Esophagus (tissue), 2 donors: ENCODE measurements at regions not wholly inside any gene's neighbourhood (a gene's known extent, or its start where the extent isn't known, plus 50 kb on each side); places are given as distances from the start of the nearest gene placed in this dataset.

Experiments used
- H3K27ac ChIP-seq, 2 donors: one replicate each; pipeline ENCODE4 v1.5.1; 2013; ENCODE audit warnings: low read depth in 2 of 2, mild to moderate bottlenecking in 2 of 2, inconsistent platforms in 1 of 2, low read length in 1 of 2, moderate library complexity in 1 of 2
- H3K27me3 ChIP-seq, 2 donors: one replicate each; pipeline ENCODE4 v1.6.1; 2013; ENCODE audit warnings: low read length in 2 of 2, control low read depth in 1 of 2, mild to moderate bottlenecking in 1 of 2; ENCODE audit not compliant: insufficient read depth in 2 of 2, control insufficient read depth in 1 of 2
- H3K36me3 ChIP-seq, 2 donors: one replicate each; pipeline ENCODE4 v1.6.1; 2013; ENCODE audit warnings: low read length in 1 of 2; ENCODE audit not compliant: control insufficient read depth in 2 of 2, insufficient read depth in 2 of 2
- H3K4me1 ChIP-seq, 2 donors: one replicate each; pipeline ENCODE4 v1.6.1; 2013; ENCODE audit warnings: low read length in 1 of 2; ENCODE audit not compliant: control insufficient read depth in 2 of 2, insufficient read depth in 2 of 2
- H3K4me3 ChIP-seq, 2 donors: one replicate each; pipeline ENCODE4 v1.5.1; 2013; ENCODE audit warnings: low read length in 2 of 2, mild to moderate bottlenecking in 2 of 2, low read depth in 1 of 2, moderate library complexity in 1 of 2
- H3K9me3 ChIP-seq, 2 donors: one replicate each; pipeline ENCODE4 v1.6.1; 2013; ENCODE audit warnings: mild to moderate bottlenecking in 2 of 2, low read depth in 1 of 2, low read length in 1 of 2, moderate library complexity in 1 of 2; ENCODE audit not compliant: control insufficient read depth in 2 of 2, insufficient read depth in 1 of 2
- WGBS, 2 donors: extraction: QIAGEN DNeasy Blood & Tissue Kit; methylation state at CpG; one replicate each; pipeline ENCODE4 v1.1.7; 2013; 5-methylcytosine and 5-hydroxymethylcytosine counted together
- donor health status: healthy with polysubstance abuse.
- donor health status: Bipolar disorder and iron deficiency.

DNA sequence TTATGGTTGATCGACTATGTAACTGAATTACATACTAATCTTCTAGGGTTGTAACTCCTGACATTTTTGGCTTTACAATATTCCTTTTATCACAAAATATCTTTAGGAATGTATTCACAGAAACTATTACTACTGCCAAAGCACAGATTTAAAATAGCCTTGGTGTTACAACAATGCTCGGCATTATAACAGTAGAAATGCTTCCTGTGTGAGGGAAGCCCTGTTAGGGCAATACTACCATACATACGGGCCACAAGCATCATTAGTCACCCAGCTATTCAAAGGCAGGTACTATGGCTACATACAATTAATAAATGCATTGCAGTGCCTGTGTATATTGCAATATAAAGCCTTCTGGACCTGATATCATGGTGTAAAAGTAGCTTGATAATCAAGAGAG lies 517.8 kb downstream of the C12orf50 start:
- Histone ChIP-seq H3K36me3 (no peaks in the 10 kb centered on the region), H3K9me3 (no peaks in the 10 kb centered on the region), H3K27me3 (no peaks in the 10 kb centered on the region), H3K27ac (no peak overlapping the region), H3K4me3 (no peak overlapping the region), H3K4me1 (no peaks in the 10 kb centered on the region)
- WGBS, 2 donors, result 28 to 47% methylated on average over 3 of the region's 3 CpGs

- H3K9me3 ChIP-seq, result no peaks in the 10 kb centered on the region
- H3K4me3 ChIP-seq, result no peak overlapping the region
- H3K36me3 ChIP-seq, result no peaks in the 10 kb centered on the region
- no peaks in the 10 kb centered on the region for H3K4me1 ChIP-seq
- no peaks in the 10 kb centered on the region for H3K27me3 ChIP-seq
- no peak overlapping the region for H3K27ac ChIP-seq
These were observed 519.9 kb downstream of the C12orf50 start for GRCh38 chr12:87509237-87509820.

DNA sequence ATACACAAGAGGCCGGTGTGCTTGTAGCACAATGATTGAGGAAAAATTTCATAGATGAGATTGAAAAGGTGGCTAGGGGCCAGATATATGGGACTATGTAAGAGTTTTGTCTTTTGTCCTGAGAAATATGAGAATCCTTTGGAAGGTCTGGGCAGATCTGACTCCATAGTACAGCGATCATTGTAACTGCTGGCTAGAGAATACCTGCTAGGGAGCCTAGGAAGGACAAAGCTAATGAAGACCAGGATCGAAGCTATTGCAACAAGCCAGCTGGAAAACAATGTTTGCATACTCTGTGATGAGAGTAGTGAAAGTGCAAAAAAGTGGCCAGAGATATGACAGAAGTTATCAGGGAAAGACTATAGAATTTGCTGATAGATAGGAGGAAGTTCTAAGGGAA lies 537.6 kb downstream of the C12orf50 start:
- H3K27me3 ChIP-seq, result no peaks in the 10 kb centered on the region
- no peak overlapping the region for H3K4me3 ChIP-seq
- 90 to 91% methylated on average over 3 of the region's 3 CpGs for WGBS, 2 donors
- H3K27ac ChIP-seq, result no peak overlapping the region
- no peaks in the 10 kb centered on the region for H3K9me3 ChIP-seq
- peaks cover 0 to 2% of the 10 kb centered on the region in 2 donors for H3K36me3 ChIP-seq
- H3K4me1 ChIP-seq, result no peaks in the 10 kb centered on the region

- Histone ChIP-seq H3K36me3 (peaks cover 0 to 2% of the 10 kb centered on the region in 2 donors), H3K27me3 (no peaks in the 10 kb centered on the region), H3K4me3 (no peak overlapping the region), H3K9me3 (no peaks in the 10 kb centered on the region), H3K4me1 (no peaks in the 10 kb centered on the region), H3K27ac (no peak overlapping the region)
- 27 to 30% methylated on average over 1 of the region's 1 CpG for WGBS, 2 donors
These were observed 538.1 kb downstream of the C12orf50 start for GRCh38 chr12:87491089-87491488.

GRCh38 chr12:87469295-87469694 lies 559.9 kb downstream of the C12orf50 start:
- peaks cover 0 to 3% of the 10 kb centered on the region in 2 donors for H3K9me3 ChIP-seq
- H3K4me3 ChIP-seq, result no peak overlapping the region
- H3K4me1 ChIP-seq, result no peaks in the 10 kb centered on the region
- H3K27me3 ChIP-seq, result no peaks in the 10 kb centered on the region
- H3K36me3 ChIP-seq, result no peaks in the 10 kb centered on the region
- no peak overlapping the region for H3K27ac ChIP-seq

GRCh38 chr12:87467936-87468335 lies 561.3 kb downstream of the C12orf50 start:
- Histone ChIP-seq H3K36me3 (no peaks in the 10 kb centered on the region), H3K27me3 (no peaks in the 10 kb centered on the region), H3K27ac (no peak overlapping the region), H3K4me1 (no peaks in the 10 kb centered on the region), H3K9me3 (no peaks in the 10 kb centered on the region), H3K4me3 (no peak overlapping the region)

DNA sequence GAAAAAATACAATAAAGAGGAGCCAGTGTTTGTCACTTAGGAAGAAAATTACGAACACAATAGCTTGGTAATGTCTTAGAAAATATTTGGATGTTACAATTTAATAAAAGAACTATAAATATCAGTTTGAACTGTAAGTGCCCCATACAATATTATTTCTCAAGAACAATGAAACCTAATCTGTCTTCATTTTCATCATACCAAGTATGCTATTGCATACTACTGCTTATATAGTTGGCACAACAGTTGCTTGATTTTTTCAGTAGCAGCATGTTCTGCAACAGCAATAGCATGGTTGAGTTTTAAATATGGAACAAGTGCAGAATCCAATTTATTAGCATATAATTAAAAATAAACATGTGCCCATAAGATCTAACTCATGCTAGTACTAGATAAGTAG lies 564.6 kb downstream of the C12orf50 start:
- Histone ChIP-seq H3K27ac (no peak overlapping the region), H3K4me1 (no peaks in the 10 kb centered on the region), H3K27me3 (no peaks in the 10 kb centered on the region), H3K9me3 (no peaks in the 10 kb centered on the region), H3K4me3 (no peak overlapping the region), H3K36me3 (no peaks in the 10 kb centered on the region)
- 72 to 77% methylated on average over 1 of the region's 1 CpG for WGBS, 2 donors

GRCh38 chr12:87444039-87444438 lies 585.2 kb downstream of the C12orf50 start:
- WGBS, 2 donors, result 60 to 81% methylated on average over 4 of the region's 4 CpGs
- Histone ChIP-seq H3K27me3 (no peaks in the 10 kb centered on the region), H3K27ac (no peak overlapping the region)

GRCh38 chr12:87441511-87441910 lies 587.7 kb downstream of the C12orf50 start:
- no peaks in the 10 kb centered on the region for H3K9me3 ChIP-seq
- no peak overlapping the region for H3K4me3 ChIP-seq
- H3K27ac ChIP-seq, result no peak overlapping the region
- WGBS, 2 donors, result 73 to 76% methylated on average over 3 of the region's 3 CpGs
- no peaks in the 10 kb centered on the region for H3K36me3 ChIP-seq
- no peaks in the 10 kb centered on the region for H3K27me3 ChIP-seq
- peaks cover 0 to 3% of the 10 kb centered on the region in 2 donors for H3K4me1 ChIP-seq

More at GRCh38 chr12:87444039-87444438, 585.2 kb downstream of the C12orf50 start:
- H3K36me3 ChIP-seq, result no peaks in the 10 kb centered on the region
- no peaks in the 10 kb centered on the region for H3K9me3 ChIP-seq
- no peak overlapping the region for H3K4me3 ChIP-seq
- H3K4me1 ChIP-seq, result peaks cover 0 to 3% of the 10 kb centered on the region in 2 donors

DNA sequence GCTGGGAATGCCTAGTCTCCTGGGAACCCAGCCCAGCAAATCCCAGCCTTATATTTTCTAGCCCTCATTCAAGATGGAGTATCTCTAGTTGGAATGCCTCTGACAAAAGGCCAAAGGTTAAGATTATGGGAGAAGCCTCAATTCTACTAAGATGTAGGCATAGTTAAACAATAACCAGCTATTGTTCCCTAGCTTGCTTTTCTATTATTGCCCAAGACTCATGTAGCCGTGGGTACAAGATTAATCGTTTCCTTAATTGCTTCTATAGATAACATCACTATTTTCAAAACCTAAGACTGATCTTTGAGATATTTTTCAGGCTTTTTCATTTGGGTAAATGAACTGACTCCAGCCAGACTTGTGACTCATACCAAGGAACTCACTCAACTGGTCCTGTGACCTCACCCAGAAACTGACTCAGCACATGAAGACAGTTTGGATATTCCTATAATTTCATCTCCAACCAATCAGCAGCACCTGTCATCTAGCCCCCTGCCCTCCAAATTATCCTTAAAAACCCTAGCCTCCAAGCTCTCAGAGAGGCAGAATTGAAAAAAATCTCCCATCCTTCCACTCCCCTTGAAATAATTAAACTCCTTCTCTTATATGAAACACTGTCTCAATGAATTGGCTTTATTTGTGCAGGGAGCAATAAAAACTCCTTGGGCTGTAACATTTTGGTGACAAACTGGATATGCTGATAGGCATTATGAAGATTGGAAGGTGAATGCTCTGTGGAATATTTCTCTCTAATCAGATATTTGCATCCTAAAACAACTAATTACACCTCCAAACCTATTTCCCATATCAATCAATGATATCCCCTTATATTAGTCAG lies 589.0 kb downstream of the C12orf50 start:
- Histone ChIP-seq H3K27me3 (no peaks in the 10 kb centered on the region), H3K4me1 (peaks cover 0 to 3% of the 10 kb centered on the region in 2 donors), H3K4me3 (no peak overlapping the region), H3K9me3 (no peaks in the 10 kb centered on the region), H3K36me3 (no peaks in the 10 kb centered on the region), H3K27ac (peak overlapping the region; percentile 14 to 47)
- WGBS, 2 donors, result 7 to 26% methylated on average over 2 of the region's 2 CpGs
